Hippocampal formation (tissue), 2 donors: ENCODE measurements at regions not wholly inside any gene's neighbourhood (a gene's known extent, or its start where the extent isn't known, plus 50 kb on each side); places are given as distances from the start of the nearest gene placed in this dataset.

ENCODE experiments used
- DNase-seq, 2 donors: peaks; one replicate each; lab custom pipeline; 2025; lab: John Stamatoyannopoulos, UW

GRCh38 chr18:22113144-22113844 lies 56.1 kb upstream of the GATA6 start:
- DNase-seq: no peak

- DNase-seq: no peak
These were observed 54.7 kb upstream of the GATA6 start for GRCh38 chr18:22114526-22115321.

- DNase-seq: no peak
These were observed 53.8 kb upstream of the GATA6 start for GRCh38 chr18:22115573-22115972.
